Trophoblast cell (in vitro differentiated cells and primary cell): ENCODE measurements at regions not wholly inside any gene's neighbourhood (a gene's known extent, or its start where the extent isn't known, plus 50 kb on each side); places are given as distances from the start of the nearest gene placed in this dataset.
A peak's percentile ranks its signal among the peaks of the same experiment; 100 is the strongest.

Experiments
- DNase-seq, 2 donors: peaks; one replicate each; pipeline ENCODE4 v3.0.0-alpha.2; 2016
- H2AFZ ChIP-seq: 2 replicates; pipeline ENCODE4 v1.6.1; 2013; ENCODE audit warnings: low read length, moderate library complexity, mild to moderate bottlenecking; ENCODE audit not compliant: insufficient read depth, poor library complexity
- H2AK5ac ChIP-seq: 2 replicates; pipeline ENCODE4 v1.6.1; 2013; ENCODE audit warnings: mild to moderate bottlenecking, low read length
- H2BK120ac ChIP-seq: 2 replicates; pipeline ENCODE4 v1.6.1; 2013; ENCODE audit warnings: low read length, mild to moderate bottlenecking, moderate library complexity; ENCODE audit not compliant: insufficient read depth, poor library complexity
- H2BK12ac ChIP-seq: 2 replicates; pipeline ENCODE4 v1.6.1; 2013; ENCODE audit warnings: mild to moderate bottlenecking, low read length, moderate library complexity
- H2BK5ac ChIP-seq: 2 replicates; pipeline ENCODE4 v1.6.1; 2013; ENCODE audit warnings: low read length, low read depth, moderate library complexity, mild to moderate bottlenecking; ENCODE audit not compliant: poor library complexity
- H3K14ac ChIP-seq: 2 replicates; pipeline ENCODE4 v1.6.1; 2013; ENCODE audit warnings: mild to moderate bottlenecking, low read length
- H3K18ac ChIP-seq: 2 replicates; pipeline ENCODE4 v1.6.1; 2013; ENCODE audit warnings: mild to moderate bottlenecking, low read length
- H3K23ac ChIP-seq: 2 replicates; pipeline ENCODE4 v1.6.1; 2013; ENCODE audit warnings: low read length
- H3K27ac ChIP-seq: 2 replicates; pipeline ENCODE4 v1.5.1; 2013; ENCODE audit warnings: low read depth, mild to moderate bottlenecking, inconsistent platforms, low read length, moderate library complexity
- H3K27me3 ChIP-seq: 2 replicates; pipeline ENCODE4 v1.6.1; 2013; ENCODE audit warnings: inconsistent platforms, mild to moderate bottlenecking, low read length, moderate library complexity; ENCODE audit not compliant: insufficient read depth
- H3K36me3 ChIP-seq, 2 experiments: 1 replicate in 1 of 2; 2 replicates in 1 of 2; pipeline ENCODE4 v1.6.1; 2013; ENCODE audit warnings: low read length in 2 of 2, mild to moderate bottlenecking in 2 of 2, moderate library complexity in 1 of 2; ENCODE audit not compliant: insufficient read depth in 2 of 2, control insufficient read depth in 1 of 2
- H3K4ac ChIP-seq: 2 replicates; pipeline ENCODE4 v1.6.1; 2013; ENCODE audit warnings: low read depth, mild to moderate bottlenecking, low read length, moderate library complexity
- H3K4me1 ChIP-seq, 2 experiments: 1 replicate in 1 of 2; 2 replicates in 1 of 2; pipeline ENCODE4 v1.6.1; 2013; ENCODE audit warnings: low read length in 2 of 2, mild to moderate bottlenecking in 2 of 2, moderate library complexity in 1 of 2; ENCODE audit not compliant: insufficient read depth in 2 of 2, control insufficient read depth in 1 of 2
- H3K4me2 ChIP-seq: 2 replicates; pipeline ENCODE4 v1.6.1; 2013; ENCODE audit warnings: inconsistent platforms, mild to moderate bottlenecking, low read length, moderate library complexity
- H3K4me3 ChIP-seq: 2 replicates; pipeline ENCODE4 v1.5.1; 2013; ENCODE audit warnings: mild to moderate bottlenecking, low read depth, low read length, inconsistent platforms
- H3K79me1 ChIP-seq: one replicate; pipeline ENCODE4 v1.6.1; 2013; ENCODE audit warnings: low read length
- H3K79me2 ChIP-seq: 2 replicates; pipeline ENCODE4 v1.6.1; 2013; ENCODE audit warnings: low read length, mild to moderate bottlenecking; ENCODE audit not compliant: control insufficient read depth, insufficient read depth, poor library complexity
- H3K9ac ChIP-seq: 2 replicates; pipeline ENCODE4 v1.6.1; 2013; ENCODE audit warnings: mild to moderate bottlenecking, low read length
- H3K9me3 ChIP-seq: 2 replicates; pipeline ENCODE4 v1.6.1; 2013; ENCODE audit warnings: low read depth, mild to moderate bottlenecking, control low read depth, inconsistent platforms, low read length; ENCODE audit not compliant: insufficient read depth
- H4K12ac ChIP-seq: 2 replicates; pipeline ENCODE4 v1.6.1; 2013; ENCODE audit warnings: low read depth, mild to moderate bottlenecking, low read length, moderate library complexity
- H4K8ac ChIP-seq: 2 replicates; pipeline ENCODE4 v1.6.1; 2013; ENCODE audit warnings: low read depth, mild to moderate bottlenecking, low read length, moderate library complexity
- H4K91ac ChIP-seq: one replicate; pipeline ENCODE4 v1.6.1; 2013; ENCODE audit warnings: low read depth, mild to moderate bottlenecking, low read length, moderate library complexity
- WGBS: extraction: QIAGEN DNeasy Blood & Tissue Kit; methylation state at CpG from one replicate; pipeline ENCODE4 v1.1.7; 2013; ENCODE audit warnings: missing lambda C conversion rate; ENCODE audit not compliant: insufficient read length, insufficient coverage; ENCODE audit errors: extremely low coverage; 5-methylcytosine and 5-hydroxymethylcytosine counted together

DNA sequence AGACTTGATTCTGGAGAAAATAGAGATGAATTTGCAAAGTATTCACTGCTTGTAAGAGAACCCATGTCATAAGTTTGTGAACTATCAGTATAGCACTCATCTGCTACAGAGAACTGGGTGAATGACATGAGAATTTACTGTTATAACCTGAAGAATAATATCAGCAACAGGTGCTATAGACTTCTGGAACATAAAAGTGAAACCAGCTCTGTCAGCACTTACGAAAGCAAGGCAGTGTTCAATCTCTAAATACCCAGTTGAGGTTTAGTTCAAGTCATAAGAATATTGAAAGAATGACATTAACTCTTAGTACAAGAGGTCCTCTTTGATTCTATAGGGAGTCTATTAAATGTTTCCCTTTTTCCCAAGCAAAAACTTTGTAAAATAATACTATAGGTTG is 232.9 kb upstream of the ANKRD50 start:
- Histone ChIP-seq H3K18ac (no peak overlapping the region), H2BK120ac (no peak overlapping the region), H3K4ac (no peak overlapping the region), H2AK5ac (no peak overlapping the region), H4K8ac (no peak overlapping the region), H3K36me3 (no peaks in the 10 kb centered on the region), H3K27ac (no peak overlapping the region), H3K4me2 (no peak overlapping the region), H3K27me3 (no peaks in the 10 kb centered on the region), H3K9me3 (no peaks in the 10 kb centered on the region), H3K14ac (no peak overlapping the region), H2AFZ (no peak overlapping the region), H4K91ac (no peak overlapping the region), H4K12ac (no peak overlapping the region), H3K23ac (no peak overlapping the region), H2BK12ac (no peak overlapping the region), H3K4me1 (no peaks in the 10 kb centered on the region), H3K9ac (no peak overlapping the region), H2BK5ac (no peak overlapping the region), H3K4me3 (no peak overlapping the region), H3K79me1 (peaks cover 3% of the 10 kb centered on the region), H3K79me2 (no peaks in the 10 kb centered on the region)
- WGBS: no CpG with 5 or more reads among the region's 1 CpG
- no peak for DNase-seq

- DNase-seq: peak in 1 of 2 donors; percentile 75
- no peak overlapping the region for H2AK5ac ChIP-seq
- peak overlapping the region; percentile 60 for H2BK120ac ChIP-seq
- H2BK12ac ChIP-seq: peak overlapping the region; percentile 30
- peak overlapping the region; percentile 23 for H4K8ac ChIP-seq
- WGBS: no CpG with 5 or more reads among the region's 7 CpGs
- peak overlapping the region; percentile 76 for H2BK5ac ChIP-seq
- no peak overlapping the region for H3K14ac ChIP-seq
- no peaks in the 10 kb centered on the region for H3K9me3 ChIP-seq
- no peak overlapping the region for H3K4ac ChIP-seq
- peaks cover 6% of the 10 kb centered on the region for H3K79me1 ChIP-seq
- no peaks in the 10 kb centered on the region for H3K79me2 ChIP-seq
- no peak overlapping the region for H3K23ac ChIP-seq
- H3K36me3 ChIP-seq: no peaks in the 10 kb centered on the region
- H3K9ac ChIP-seq: no peak overlapping the region
- peaks cover 2 to 3% of the 10 kb centered on the region in 2 experiments for H3K4me1 ChIP-seq
- no peak overlapping the region for H2AFZ ChIP-seq
- no peaks in the 10 kb centered on the region for H3K27me3 ChIP-seq
- peak overlapping the region; percentile 51 for H4K91ac ChIP-seq
- no peak overlapping the region for H3K4me2 ChIP-seq
- H3K27ac ChIP-seq: no peak overlapping the region
- H3K18ac ChIP-seq: no peak overlapping the region
- H4K12ac ChIP-seq: no peak overlapping the region
- no peak overlapping the region for H3K4me3 ChIP-seq
Measured at GRCh38 chr4:124943938-124944337, 231.4 kb upstream of the ANKRD50 start.

GRCh38 chr4:124943145-124943889 is 230.8 kb upstream of the ANKRD50 start:
- no CpG with 5 or more reads among the region's 11 CpGs for WGBS
- H3K23ac ChIP-seq: no peak overlapping the region
- H3K18ac ChIP-seq: no peak overlapping the region
- H4K91ac ChIP-seq: peak overlapping the region; percentile 51
- H3K4me3 ChIP-seq: no peak overlapping the region
- no peaks in the 10 kb centered on the region for H3K79me2 ChIP-seq
- H3K14ac ChIP-seq: no peak overlapping the region
- no peak overlapping the region for H4K8ac ChIP-seq
- no peak overlapping the region for H2BK12ac ChIP-seq
- no peak overlapping the region for H4K12ac ChIP-seq
- H2AK5ac ChIP-seq: no peak overlapping the region
- peaks cover 2 to 3% of the 10 kb centered on the region in 2 experiments for H3K4me1 ChIP-seq
- H2AFZ ChIP-seq: no peak overlapping the region
- no peaks in the 10 kb centered on the region for H3K36me3 ChIP-seq
- peak; percentile 38 to 74 for DNase-seq
- no peaks in the 10 kb centered on the region for H3K9me3 ChIP-seq
- H2BK5ac ChIP-seq: peak overlapping the region; percentile 76
- no peak overlapping the region for H2BK120ac ChIP-seq
- H3K79me1 ChIP-seq: peaks cover 6% of the 10 kb centered on the region
- no peak overlapping the region for H3K9ac ChIP-seq
- no peaks in the 10 kb centered on the region for H3K27me3 ChIP-seq
- no peak overlapping the region for H3K27ac ChIP-seq
- H3K4me2 ChIP-seq: no peak overlapping the region
- H3K4ac ChIP-seq: no peak overlapping the region

- no peak overlapping the region for H3K18ac ChIP-seq
- H3K79me1 ChIP-seq: peaks cover 4% of the 10 kb centered on the region
- no peak overlapping the region for H4K12ac ChIP-seq
- no peak overlapping the region for H3K14ac ChIP-seq
- no peak overlapping the region for H4K91ac ChIP-seq
- H3K4me2 ChIP-seq: no peak overlapping the region
- H3K9me3 ChIP-seq: no peaks in the 10 kb centered on the region
- H3K36me3 ChIP-seq: no peaks in the 10 kb centered on the region
- no peak overlapping the region for H2BK12ac ChIP-seq
- no peak overlapping the region for H3K4me3 ChIP-seq
- no CpG with 5 or more reads among the region's 3 CpGs for WGBS
- H2AK5ac ChIP-seq: no peak overlapping the region
- DNase-seq: peak in 1 of 2 donors; percentile 84
- H3K4me1 ChIP-seq: peaks cover 5 to 9% of the 10 kb centered on the region in 2 experiments
- H4K8ac ChIP-seq: no peak overlapping the region
- no peaks in the 10 kb centered on the region for H3K27me3 ChIP-seq
- no peak overlapping the region for H2BK120ac ChIP-seq
- no peak overlapping the region for H3K23ac ChIP-seq
- no peak overlapping the region for H3K9ac ChIP-seq
- H3K27ac ChIP-seq: no peak overlapping the region
- no peak overlapping the region for H3K4ac ChIP-seq
- H2AFZ ChIP-seq: no peak overlapping the region
- H2BK5ac ChIP-seq: no peak overlapping the region
- no peaks in the 10 kb centered on the region for H3K79me2 ChIP-seq
Measured at GRCh38 chr4:124941267-124941666, 228.7 kb upstream of the ANKRD50 start.
